Hepatocyte (in vitro differentiated cells): ENCODE measurements at regions not wholly inside any gene's neighbourhood (a gene's known extent, or its start where the extent isn't known, plus 50 kb on each side); places are given as distances from the start of the nearest gene placed in this dataset.

Experiments
- DNase-seq: peaks from one replicate; pipeline ENCODE4 v3.0.0-alpha.2; 2016; ENCODE audit warnings: low spot score
- H2AFZ ChIP-seq: fragments of 200-600 bp; sonication (generic); 2 replicates; pipeline ENCODE4 v1.6.0; 2016; ENCODE audit warnings: antibody characterized with exemption, mild to moderate bottlenecking
- H3K27ac ChIP-seq: fragments of 200-600 bp; sonication (generic); 2 replicates; pipeline ENCODE4 v1.5.1; 2016; ENCODE audit warnings: mild to moderate bottlenecking
- H3K27me3 ChIP-seq: fragments of 200-600 bp; sonication (generic); 2 replicates; pipeline ENCODE4 v1.6.1; 2016
- H3K36me3 ChIP-seq: fragments of 200-600 bp; sonication (generic); replicated peaks from 2 replicates; pipeline ENCODE4 v1.5.1; 2016; ENCODE audit warnings: low read depth; ENCODE audit not compliant: insufficient read depth
- H3K4me1 ChIP-seq: fragments of 200-600 bp; sonication (generic); 2 replicates; pipeline ENCODE4 v1.5.1; 2016; ENCODE audit warnings: mild to moderate bottlenecking, moderate library complexity; ENCODE audit not compliant: insufficient read depth
- H3K4me2 ChIP-seq: fragments of 200-600 bp; sonication (generic); 2 replicates; pipeline ENCODE4 v1.6.0; 2016
- H3K4me3 ChIP-seq: fragments of 200-600 bp; sonication (generic); 2 replicates; pipeline ENCODE4 v1.5.1; 2016; ENCODE audit warnings: mild to moderate bottlenecking
- H3K79me2 ChIP-seq: fragments of 200-600 bp; sonication (generic); 2 replicates; pipeline ENCODE4 v1.6.0; 2017; ENCODE audit warnings: mild to moderate bottlenecking
- H3K9me2 ChIP-seq: fragments of 200-600 bp; sonication (generic); replicated peaks from 2 replicates; pipeline ENCODE4 v1.6.0; 2017; ENCODE audit warnings: mild to moderate bottlenecking; ENCODE audit not compliant: insufficient read depth
- H3K9me3 ChIP-seq: fragments of 200-600 bp; sonication (generic); 2 replicates; pipeline ENCODE4 v1.5.1; 2016; ENCODE audit warnings: low read depth, mild to moderate bottlenecking
- H4K20me1 ChIP-seq: fragments of 200-600 bp; sonication (generic); 2 replicates; pipeline ENCODE4 v1.6.0; 2016; ENCODE audit warnings: mild to moderate bottlenecking; ENCODE audit not compliant: insufficient read depth, poor library complexity, severe bottlenecking
- EZH2 ChIP-seq: fragments of 200-600 bp; sonication (generic); IDR thresholded peaks from 2 replicates; pipeline ENCODE4 v1.6.1; 2016; ENCODE audit warnings: antibody characterized with exemption, mild to moderate bottlenecking, borderline replicate concordance
- EZH2phosphoT487 ChIP-seq: fragments of 200-600 bp; sonication (generic); IDR thresholded peaks from one replicate; pipeline ENCODE4 v1.6.1; 2018; ENCODE audit warnings: antibody characterized with exemption, mild to moderate bottlenecking, low read depth, moderate library complexity; ENCODE audit not compliant: unreplicated experiment, severe bottlenecking
- WGBS: methylation state at CpG from one replicate; pipeline ENCODE4 v1.1.6; 2016; ENCODE audit warnings: low lambda C conversion rate; ENCODE audit errors: missing lambda C conversion rate; 5-methylcytosine and 5-hydroxymethylcytosine counted together
- TF ChIP-seq, protein P1 (sequence below): fragments of 200-600 bp; sonication (generic); IDR thresholded peaks from 2 replicates; pipeline ENCODE4 v1.5.1; 2016; ENCODE audit warnings: antibody characterized with exemption, mild to moderate bottlenecking; ENCODE audit not compliant: poor library complexity

DNA sequence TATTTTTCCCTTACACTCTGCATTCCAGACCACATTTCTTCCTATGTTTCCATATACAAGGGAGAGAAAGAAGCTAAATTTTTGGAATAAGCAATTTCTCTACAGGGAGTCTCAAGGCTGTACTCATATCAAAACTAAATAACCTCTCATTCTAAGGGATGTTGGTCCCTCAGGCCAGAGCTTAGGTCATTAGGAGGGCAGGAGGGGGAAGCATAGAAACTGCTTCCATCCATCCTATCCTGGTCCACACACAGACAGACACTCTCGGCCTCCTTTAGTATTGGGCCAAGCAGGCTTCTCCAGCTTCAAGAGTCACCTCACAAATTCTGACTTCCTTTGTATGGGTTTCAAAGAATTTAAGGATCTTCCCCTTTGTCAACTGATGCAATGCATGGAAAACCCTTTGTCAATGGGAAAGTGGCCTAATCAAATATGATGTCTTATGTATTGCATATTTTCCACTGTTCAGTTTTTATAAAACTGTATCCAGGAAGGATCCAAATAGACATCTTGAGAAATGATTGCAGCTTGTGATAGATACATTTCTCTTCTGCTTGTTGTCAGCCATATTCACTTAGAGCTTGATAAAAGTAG is 140.7 kb upstream of the RARB start:
- Histone ChIP-seq H3K9me2 (no peaks in the 10 kb centered on the region), H3K27me3 (no peaks in the 10 kb centered on the region), H3K4me2 (no peak overlapping the region), H3K79me2 (no peaks in the 10 kb centered on the region), H3K4me3 (no peak overlapping the region), H3K4me1 (peaks cover 17% of the 10 kb centered on the region), H3K27ac (no peak overlapping the region), H4K20me1 (no peaks in the 10 kb centered on the region), H3K9me3 (no peaks in the 10 kb centered on the region), H2AFZ (no peak overlapping the region), H3K36me3 (no peaks in the 10 kb centered on the region)
- TF ChIP-seq EZH2, result no peak
- TF ChIP-seq, protein P1, sequence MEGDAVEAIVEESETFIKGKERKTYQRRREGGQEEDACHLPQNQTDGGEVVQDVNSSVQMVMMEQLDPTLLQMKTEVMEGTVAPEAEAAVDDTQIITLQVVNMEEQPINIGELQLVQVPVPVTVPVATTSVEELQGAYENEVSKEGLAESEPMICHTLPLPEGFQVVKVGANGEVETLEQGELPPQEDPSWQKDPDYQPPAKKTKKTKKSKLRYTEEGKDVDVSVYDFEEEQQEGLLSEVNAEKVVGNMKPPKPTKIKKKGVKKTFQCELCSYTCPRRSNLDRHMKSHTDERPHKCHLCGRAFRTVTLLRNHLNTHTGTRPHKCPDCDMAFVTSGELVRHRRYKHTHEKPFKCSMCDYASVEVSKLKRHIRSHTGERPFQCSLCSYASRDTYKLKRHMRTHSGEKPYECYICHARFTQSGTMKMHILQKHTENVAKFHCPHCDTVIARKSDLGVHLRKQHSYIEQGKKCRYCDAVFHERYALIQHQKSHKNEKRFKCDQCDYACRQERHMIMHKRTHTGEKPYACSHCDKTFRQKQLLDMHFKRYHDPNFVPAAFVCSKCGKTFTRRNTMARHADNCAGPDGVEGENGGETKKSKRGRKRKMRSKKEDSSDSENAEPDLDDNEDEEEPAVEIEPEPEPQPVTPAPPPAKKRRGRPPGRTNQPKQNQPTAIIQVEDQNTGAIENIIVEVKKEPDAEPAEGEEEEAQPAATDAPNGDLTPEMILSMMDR, result no peak
- TF ChIP-seq EZH2phosphoT487, result no peak
- WGBS, result 95% methylated on average over 1 of the region's 1 CpG
- no peak for DNase-seq

DNA sequence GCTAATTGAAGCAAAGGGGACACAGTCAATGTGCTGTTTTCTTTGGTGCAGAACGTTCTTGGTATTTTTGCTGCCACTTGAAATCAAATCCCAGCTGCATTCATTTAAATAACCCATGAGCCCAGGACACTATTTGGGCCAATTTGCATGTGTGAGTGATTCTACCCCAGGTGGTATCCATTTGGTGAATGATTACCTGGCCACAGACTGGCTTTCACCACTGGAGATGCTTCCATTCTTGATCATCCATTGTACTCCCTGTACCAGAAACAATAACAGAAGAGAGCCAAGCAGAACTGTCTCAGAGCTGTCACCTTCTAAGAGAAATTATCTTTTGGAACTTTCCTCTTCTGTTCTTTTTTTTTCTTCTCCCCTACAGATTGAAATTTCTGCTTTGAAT is 139.7 kb upstream of the RARB start:
- Histone ChIP-seq H4K20me1 (no peaks in the 10 kb centered on the region), H3K4me1 (peaks cover 22% of the 10 kb centered on the region), H3K27me3 (no peaks in the 10 kb centered on the region), H3K9me3 (no peaks in the 10 kb centered on the region), H3K9me2 (no peaks in the 10 kb centered on the region), H3K4me2 (no peak overlapping the region), H3K4me3 (no peak overlapping the region), H3K36me3 (no peaks in the 10 kb centered on the region), H3K79me2 (no peaks in the 10 kb centered on the region), H2AFZ (no peak overlapping the region), H3K27ac (no peak overlapping the region)
- no peak for DNase-seq
- TF ChIP-seq, protein P1, result no peak
- TF ChIP-seq EZH2, result no peak
- no peak for TF ChIP-seq EZH2phosphoT487
- 28% methylated on average over 1 of the region's 1 CpG for WGBS

DNA sequence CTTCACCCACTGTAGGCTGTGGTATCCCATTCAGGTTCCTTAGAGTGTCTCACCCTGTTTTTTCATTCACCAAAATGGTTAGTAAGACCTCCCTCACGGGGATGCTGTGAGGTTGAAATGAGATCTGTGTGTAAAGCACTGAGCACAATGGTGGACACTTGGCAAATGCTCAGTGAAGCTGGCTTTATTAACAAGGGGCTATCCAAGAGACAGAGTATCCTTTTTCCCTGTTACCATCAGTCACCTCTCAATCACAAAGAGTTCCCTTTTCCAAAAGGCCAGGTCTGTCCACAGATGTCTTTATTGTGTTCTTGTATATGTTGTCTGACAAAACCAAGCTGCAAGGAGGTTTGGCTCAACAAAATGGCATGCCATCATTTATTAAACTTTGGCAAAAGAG is 138.9 kb upstream of the RARB start:
- Histone ChIP-seq H3K27me3 (no peaks in the 10 kb centered on the region), H3K9me2 (no peaks in the 10 kb centered on the region), H3K79me2 (no peaks in the 10 kb centered on the region), H3K27ac (no peak overlapping the region), H3K36me3 (no peaks in the 10 kb centered on the region), H4K20me1 (no peaks in the 10 kb centered on the region), H3K4me1 (peaks cover 22% of the 10 kb centered on the region), H3K9me3 (no peaks in the 10 kb centered on the region), H3K4me2 (no peak overlapping the region), H3K4me3 (no peak overlapping the region), H2AFZ (no peak overlapping the region)
- no peak for TF ChIP-seq EZH2phosphoT487
- TF ChIP-seq, protein P1, result no peak
- DNase-seq, result no peak
- 85% methylated on average over 1 of the region's 1 CpG for WGBS

DNA sequence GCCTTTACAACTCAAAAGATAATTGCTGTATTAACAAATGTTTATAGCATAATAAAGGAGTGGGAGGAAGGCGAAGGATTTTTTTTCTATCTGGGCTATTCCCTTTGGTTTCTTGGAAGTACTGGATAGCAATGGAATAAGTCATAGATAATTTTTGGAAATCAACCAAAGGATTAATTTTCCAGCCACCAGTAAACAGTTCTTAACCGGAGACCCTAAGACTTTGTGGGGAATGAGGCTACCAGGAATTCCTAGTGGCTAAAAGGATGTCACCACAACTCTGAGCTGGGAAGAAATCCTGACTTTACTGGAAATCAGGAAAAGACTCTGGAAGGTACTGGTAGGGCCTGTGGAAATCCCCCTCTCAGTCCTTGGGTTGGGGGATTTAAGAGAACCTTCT is 138.4 kb upstream of the RARB start:
- no peak overlapping the region for H3K4me2 ChIP-seq
- TF ChIP-seq EZH2 (no peak), EZH2phosphoT487 (no peak)
- TF ChIP-seq, protein P1, result no peak
- no peak overlapping the region for H3K4me3 ChIP-seq
- peaks cover 22% of the 10 kb centered on the region for H3K4me1 ChIP-seq
- no peaks in the 10 kb centered on the region for H4K20me1 ChIP-seq
- no peaks in the 10 kb centered on the region for H3K9me3 ChIP-seq
- no peaks in the 10 kb centered on the region for H3K27me3 ChIP-seq
- no peak overlapping the region for H2AFZ ChIP-seq
- no peaks in the 10 kb centered on the region for H3K79me2 ChIP-seq
- DNase-seq, result no peak
- WGBS, result 83% methylated on average over 2 of the region's 2 CpGs
- H3K36me3 ChIP-seq, result no peaks in the 10 kb centered on the region
- H3K9me2 ChIP-seq, result no peaks in the 10 kb centered on the region
- H3K27ac ChIP-seq, result no peak overlapping the region
